ENCODE measurements at regions not wholly inside any gene's neighbourhood (a gene's known extent, or its start where the extent isn't known, plus 50 kb on each side); places are given as distances from the start of the nearest gene placed in this dataset.
"Not testable (repeated sequence)": the region's sequence is repeated elsewhere in the genome, so short reads cannot be mapped to it uniquely, and the experiment has no call there.

GRCh38 chr5:36390640-36391039 lies 88.9 kb upstream of the RANBP3L start:
- TF ChIP-seq CTCF (IDR thresholded peaks at IDR 0.05; ENCODE audit: low read depth, low read length): no peak
- Histone ChIP-seq H3K9me3 (no peaks in the 10 kb centered on the region), H3K36me3 (no peaks in the 10 kb centered on the region), H3K4me3 (ENCODE audit: low read depth, low read length) (no peak overlapping the region), H3K4me1 (no peaks in the 10 kb centered on the region), H3K27me3 (peaks cover 4% of the 10 kb centered on the region)
- DNase-seq: no peak

GRCh38 chr5:36392186-36392585 lies 90.5 kb upstream of the RANBP3L start:
- TF ChIP-seq CTCF (IDR thresholded peaks at IDR 0.05; ENCODE audit: low read depth, low read length): no peak
- Histone ChIP-seq H3K27me3 (peaks cover 4% of the 10 kb centered on the region), H3K4me3 (ENCODE audit: low read depth, low read length) (no peak overlapping the region), H3K36me3 (no peaks in the 10 kb centered on the region), H3K9me3 (no peaks in the 10 kb centered on the region), H3K4me1 (no peaks in the 10 kb centered on the region)
- no peak for DNase-seq

GRCh38 chr5:36392818-36393217 lies 91.1 kb upstream of the RANBP3L start:
- no peak for TF ChIP-seq CTCF (IDR thresholded peaks at IDR 0.05; ENCODE audit: low read depth, low read length)
- Histone ChIP-seq H3K36me3 (no peaks in the 10 kb centered on the region), H3K9me3 (no peaks in the 10 kb centered on the region), H3K4me3 (ENCODE audit: low read depth, low read length) (no peak overlapping the region), H3K27me3 (peaks cover under 1% of the 10 kb centered on the region), H3K4me1 (no peaks in the 10 kb centered on the region)
- DNase-seq: no peak

GRCh38 chr5:36393656-36394428 lies 92.1 kb upstream of the RANBP3L start:
- TF ChIP-seq CTCF (IDR thresholded peaks at IDR 0.05; ENCODE audit: low read depth, low read length): no peak
- no peak for DNase-seq
- Histone ChIP-seq H3K4me3 (ENCODE audit: low read depth, low read length) (no peak overlapping the region), H3K9me3 (no peaks in the 10 kb centered on the region), H3K36me3 (no peaks in the 10 kb centered on the region), H3K4me1 (no peaks in the 10 kb centered on the region), H3K27me3 (no peaks in the 10 kb centered on the region; the same call in 1 of the 2 replicates)

GRCh38 chr5:36395260-36395659 lies 93.6 kb upstream of the RANBP3L start:
- Histone ChIP-seq H3K9me3 (no peaks in the 10 kb centered on the region), H3K27me3 (no peaks in the 10 kb centered on the region; the same call in 1 of the 2 replicates), H3K36me3 (no peaks in the 10 kb centered on the region), H3K4me1 (no peaks in the 10 kb centered on the region), H3K4me3 (ENCODE audit: low read depth, low read length) (no peak overlapping the region)
- DNase-seq: no peak
- no peak for TF ChIP-seq CTCF (IDR thresholded peaks at IDR 0.05; ENCODE audit: low read depth, low read length)

- not testable (repeated sequence) for H3K36me3 ChIP-seq; H3K4me3 ChIP-seq (ENCODE audit: low read depth, low read length); H3K4me1 ChIP-seq; H3K27me3 ChIP-seq; H3K9me3 ChIP-seq; DNase-seq
Observed at GRCh38 chr5:36395947-36396346, 94.2 kb upstream of the RANBP3L start.

Data from BE2C (cell line).